Osteocyte (in vitro differentiated cells): ENCODE measurements at regions not wholly inside any gene's neighbourhood (a gene's known extent, or its start where the extent isn't known, plus 50 kb on each side); places are given as distances from the start of the nearest gene placed in this dataset.
"Not testable (repeated sequence)": the region's sequence is repeated elsewhere in the genome, so short reads cannot be mapped to it uniquely, and the experiment has no call there.

ENCODE experiments used
- DNase-seq: peaks from one replicate; pipeline ENCODE4 v3.0.0; 2021; ENCODE audit warnings: mixed read lengths; ENCODE audit not compliant: unreplicated experiment; ENCODE audit errors: extremely low spot score
- H3K27ac Mint-ChIP-seq: one replicate; pipeline ENCODE4 v1.8.0; 2021; ENCODE audit warnings: mild to moderate bottlenecking, mixed read lengths; ENCODE audit not compliant: unreplicated experiment
- H3K27me3 Mint-ChIP-seq: one replicate; pipeline ENCODE4 v1.8.0; 2021; ENCODE audit warnings: mixed read lengths; ENCODE audit not compliant: unreplicated experiment
- H3K36me3 Mint-ChIP-seq: one replicate; pipeline ENCODE4 v1.8.0; 2021; ENCODE audit warnings: mixed read lengths; ENCODE audit not compliant: unreplicated experiment
- H3K4me1 Mint-ChIP-seq: one replicate; pipeline ENCODE4 v1.8.0; 2021; ENCODE audit warnings: mixed read lengths; ENCODE audit not compliant: unreplicated experiment
- H3K4me3 Mint-ChIP-seq: one replicate; pipeline ENCODE4 v1.8.0; 2021; ENCODE audit warnings: mild to moderate bottlenecking, moderate library complexity, mixed read lengths; ENCODE audit not compliant: unreplicated experiment
- H3K9me3 Mint-ChIP-seq: one replicate; pipeline ENCODE4 v1.8.0; 2021; ENCODE audit warnings: mixed read lengths; ENCODE audit not compliant: unreplicated experiment
- CTCF ChIP-seq: fragments of 200-600 bp; sonication (generic); IDR thresholded peaks from 2 replicates; pipeline ENCODE4 v1.5.0; 2021; ENCODE audit warnings: antibody characterized with exemption, mild to moderate bottlenecking, moderate library complexity

DNA sequence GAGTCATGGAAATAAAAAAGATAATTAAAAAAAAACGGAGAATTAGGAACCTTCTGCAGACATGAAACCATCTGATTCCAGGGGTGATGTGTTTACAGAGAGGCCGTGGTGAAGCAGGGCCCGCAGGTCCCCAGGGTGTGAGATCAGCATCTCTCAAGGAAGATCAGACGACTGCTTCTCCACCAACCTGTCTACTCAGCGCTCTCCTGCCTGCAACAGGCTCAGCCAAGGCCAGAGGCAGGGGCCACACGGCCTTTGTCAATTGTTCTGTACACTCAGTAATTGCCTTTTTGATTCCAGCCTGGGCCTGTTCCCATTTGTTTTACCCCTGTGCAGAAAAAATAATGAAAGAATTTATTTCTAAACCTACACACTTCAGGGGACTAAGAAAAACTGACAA lies 124.6 kb downstream of the NXPE2 start:
- no peaks in the 10 kb centered on the region for H3K36me3 Mint-ChIP-seq
- H3K9me3 Mint-ChIP-seq: no peaks in the 10 kb centered on the region
- H3K4me1 Mint-ChIP-seq: no peaks in the 10 kb centered on the region
- TF ChIP-seq CTCF: no peak
- H3K4me3 Mint-ChIP-seq: no peak overlapping the region
- H3K27me3 Mint-ChIP-seq: peaks cover 2% of the 10 kb centered on the region
- no peak overlapping the region for H3K27ac Mint-ChIP-seq
- no peak for DNase-seq

DNA sequence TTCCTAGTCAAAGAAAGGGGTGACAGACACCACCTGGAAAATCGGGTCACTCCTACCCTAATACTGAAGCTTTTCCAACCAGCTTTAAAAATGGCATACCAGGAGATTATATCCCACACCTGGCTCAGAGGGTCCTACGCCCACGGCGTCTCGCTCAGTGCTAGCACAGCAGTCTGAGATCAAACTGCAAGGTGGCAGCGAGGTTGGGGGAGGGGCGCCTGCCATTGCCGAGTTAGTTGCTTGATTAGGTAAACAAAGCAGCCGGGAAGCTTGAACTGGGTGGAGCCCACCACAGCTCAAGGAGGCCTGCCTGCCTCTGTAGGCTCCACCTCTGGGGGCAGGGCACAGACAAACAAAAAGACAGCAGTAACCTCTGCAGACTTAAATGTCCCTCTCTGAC lies 127.1 kb downstream of the NXPE2 start:
- not testable (repeated sequence) for H3K9me3 Mint-ChIP-seq, H3K27me3 Mint-ChIP-seq, DNase-seq, H3K4me1 Mint-ChIP-seq, H3K27ac Mint-ChIP-seq, H3K36me3 Mint-ChIP-seq, H3K4me3 Mint-ChIP-seq

DNA sequence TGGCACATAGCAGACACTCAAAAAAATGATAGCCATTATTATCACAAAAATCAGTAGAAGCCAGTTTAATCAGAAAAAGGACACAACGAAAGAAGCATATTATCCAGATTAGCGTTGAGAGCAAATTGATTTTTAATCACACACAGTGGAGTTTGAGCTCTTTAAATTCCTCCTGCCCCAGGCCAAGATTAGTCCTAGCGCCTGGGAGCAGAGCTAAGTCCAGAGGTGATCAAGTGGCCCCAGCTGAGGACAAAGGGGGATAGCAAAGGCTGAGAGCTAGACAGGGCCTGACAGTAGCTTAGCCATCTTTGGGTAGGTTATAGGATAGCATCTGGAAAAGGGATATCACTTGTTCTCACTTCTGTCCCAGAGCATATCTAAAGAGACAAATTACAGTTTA lies 133.6 kb downstream of the NXPE2 start:
- no peak overlapping the region for H3K27ac Mint-ChIP-seq
- no peaks in the 10 kb centered on the region for H3K27me3 Mint-ChIP-seq
- no peak for DNase-seq
- no peak for TF ChIP-seq CTCF
- no peaks in the 10 kb centered on the region for H3K4me1 Mint-ChIP-seq
- no peaks in the 10 kb centered on the region for H3K36me3 Mint-ChIP-seq
- no peak overlapping the region for H3K4me3 Mint-ChIP-seq
- no peaks in the 10 kb centered on the region for H3K9me3 Mint-ChIP-seq

DNA sequence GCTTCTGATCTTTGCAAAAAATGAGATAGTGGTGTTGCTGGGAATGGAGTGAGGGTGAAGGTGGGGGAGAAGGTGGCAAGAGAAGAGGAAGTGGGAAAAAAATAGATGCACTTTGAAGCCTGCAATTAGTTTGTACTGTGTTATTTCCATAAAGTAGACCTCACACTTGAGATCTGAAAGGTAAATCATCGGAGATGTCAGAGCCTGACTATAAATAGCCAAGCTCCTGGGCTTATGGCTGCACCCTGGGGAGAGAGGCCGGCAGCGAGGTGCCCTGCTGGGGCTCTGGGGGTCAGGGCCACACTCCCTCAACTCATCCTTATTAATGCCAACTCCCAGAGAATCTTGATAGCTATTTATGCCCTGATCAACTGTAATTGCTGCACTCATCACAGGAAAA lies 134.4 kb downstream of the NXPE2 start:
- TF ChIP-seq CTCF: no peak
- no peak overlapping the region for H3K4me3 Mint-ChIP-seq
- no peak overlapping the region for H3K27ac Mint-ChIP-seq
- H3K36me3 Mint-ChIP-seq: no peaks in the 10 kb centered on the region
- no peak for DNase-seq
- no peaks in the 10 kb centered on the region for H3K9me3 Mint-ChIP-seq
- H3K27me3 Mint-ChIP-seq: no peaks in the 10 kb centered on the region
- no peaks in the 10 kb centered on the region for H3K4me1 Mint-ChIP-seq

GRCh38 chr11:114813189-114813718 lies 134.9 kb downstream of the NXPE2 start:
- no peak for DNase-seq
- Mint-ChIP-seq H3K27ac (no peak overlapping the region), H3K36me3 (no peaks in the 10 kb centered on the region), H3K27me3 (no peaks in the 10 kb centered on the region), H3K9me3 (no peaks in the 10 kb centered on the region), H3K4me1 (no peaks in the 10 kb centered on the region), H3K4me3 (no peak overlapping the region)
- no peak for TF ChIP-seq CTCF

DNA sequence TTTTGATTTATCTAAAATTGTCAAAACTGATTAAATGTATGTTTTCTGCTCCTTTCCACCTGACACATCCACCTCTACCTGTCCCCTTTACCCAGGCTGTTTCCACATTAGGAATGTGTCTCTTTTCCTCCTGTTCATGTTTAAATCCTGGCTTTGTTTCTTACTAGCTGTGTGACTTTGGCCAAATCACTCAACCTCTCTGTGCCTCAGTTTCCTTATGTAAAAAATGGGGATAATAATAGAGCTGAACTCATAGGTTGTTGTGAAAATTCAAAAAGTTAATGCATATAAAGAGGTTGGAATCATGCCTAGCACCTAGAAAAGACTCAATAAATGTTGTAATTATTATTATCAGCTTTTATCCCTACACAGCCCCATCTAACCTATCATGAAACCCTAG lies 136.8 kb downstream of the NXPE2 start:
- no peak for TF ChIP-seq CTCF
- no peak for DNase-seq
- H3K27me3 Mint-ChIP-seq: no peaks in the 10 kb centered on the region
- H3K27ac Mint-ChIP-seq: no peak overlapping the region
- H3K9me3 Mint-ChIP-seq: no peaks in the 10 kb centered on the region
- H3K36me3 Mint-ChIP-seq: no peaks in the 10 kb centered on the region
- no peaks in the 10 kb centered on the region for H3K4me1 Mint-ChIP-seq
- no peak overlapping the region for H3K4me3 Mint-ChIP-seq
